Panc1 (cell line): ENCODE measurements at regions not wholly inside any gene's neighbourhood (a gene's known extent, or its start where the extent isn't known, plus 50 kb on each side); places are given as distances from the start of the nearest gene placed in this dataset.

ENCODE experiments used
- POLR2AphosphoS5 ChIP-seq: IDR thresholded peaks from 2 replicates; pipeline ENCODE4 v1.6.1; 2012; ENCODE audit warnings: mild to moderate bottlenecking, low read depth, low read length, moderate library complexity
- TF ChIP-seq, protein P1 (sequence below): fragments of 450-650 bp; IDR thresholded peaks from 2 replicates; pipeline ENCODE4 v1.5.1; 2017; ENCODE audit warnings: mild to moderate bottlenecking
- TF ChIP-seq, protein P2 (sequence below), 2 experiments: IDR thresholded peaks; 2 replicates each; pipeline ENCODE4 v1.6.1; 2011 to 2012; ENCODE audit warnings: low read depth in 2 of 2, control low read depth in 1 of 2, low read length in 1 of 2, mild to moderate bottlenecking in 1 of 2, moderate library complexity in 1 of 2; ENCODE audit not compliant: insufficient read depth in 1 of 2

DNA sequence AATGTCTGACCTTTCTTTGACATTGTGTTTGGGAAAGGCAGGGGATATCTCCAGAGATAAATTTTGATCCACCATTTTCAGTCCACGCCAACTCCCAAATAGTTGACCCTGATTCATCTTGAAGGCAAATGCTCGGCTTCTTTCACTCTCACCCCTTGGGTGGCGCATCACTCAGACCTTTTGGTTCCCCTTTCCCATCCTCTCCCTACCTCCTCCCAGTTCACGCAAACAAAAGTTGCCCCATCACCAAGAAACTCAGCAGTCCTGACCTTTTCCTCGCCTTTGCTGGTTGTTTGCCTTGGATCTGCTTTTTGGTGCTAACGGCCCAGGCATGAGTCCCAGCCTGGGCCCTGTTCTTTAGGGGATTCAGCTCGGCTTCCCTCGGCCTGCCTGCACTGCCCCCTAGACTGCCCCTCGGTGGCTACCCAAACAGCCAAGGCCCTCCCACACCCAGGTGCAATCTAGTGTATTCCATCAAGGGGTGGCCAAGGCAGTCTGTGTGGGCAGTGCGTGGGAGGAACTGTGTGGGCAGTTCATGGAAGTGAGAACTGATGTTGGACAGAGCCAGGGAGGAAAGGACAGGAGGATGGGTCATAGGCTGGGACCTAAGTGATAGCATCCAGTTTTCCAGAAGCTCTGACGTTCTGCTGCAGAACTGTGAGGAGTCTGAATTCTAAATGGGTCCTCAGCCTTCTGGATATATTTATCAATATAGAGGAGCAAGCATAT, 255.7 kb downstream of the DLEU7 start:
- TF ChIP-seq, protein P1, sequence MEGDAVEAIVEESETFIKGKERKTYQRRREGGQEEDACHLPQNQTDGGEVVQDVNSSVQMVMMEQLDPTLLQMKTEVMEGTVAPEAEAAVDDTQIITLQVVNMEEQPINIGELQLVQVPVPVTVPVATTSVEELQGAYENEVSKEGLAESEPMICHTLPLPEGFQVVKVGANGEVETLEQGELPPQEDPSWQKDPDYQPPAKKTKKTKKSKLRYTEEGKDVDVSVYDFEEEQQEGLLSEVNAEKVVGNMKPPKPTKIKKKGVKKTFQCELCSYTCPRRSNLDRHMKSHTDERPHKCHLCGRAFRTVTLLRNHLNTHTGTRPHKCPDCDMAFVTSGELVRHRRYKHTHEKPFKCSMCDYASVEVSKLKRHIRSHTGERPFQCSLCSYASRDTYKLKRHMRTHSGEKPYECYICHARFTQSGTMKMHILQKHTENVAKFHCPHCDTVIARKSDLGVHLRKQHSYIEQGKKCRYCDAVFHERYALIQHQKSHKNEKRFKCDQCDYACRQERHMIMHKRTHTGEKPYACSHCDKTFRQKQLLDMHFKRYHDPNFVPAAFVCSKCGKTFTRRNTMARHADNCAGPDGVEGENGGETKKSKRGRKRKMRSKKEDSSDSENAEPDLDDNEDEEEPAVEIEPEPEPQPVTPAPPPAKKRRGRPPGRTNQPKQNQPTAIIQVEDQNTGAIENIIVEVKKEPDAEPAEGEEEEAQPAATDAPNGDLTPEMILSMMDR, result no peak
- TF ChIP-seq POLR2AphosphoS5, result no peak
- TF ChIP-seq, protein P2, sequence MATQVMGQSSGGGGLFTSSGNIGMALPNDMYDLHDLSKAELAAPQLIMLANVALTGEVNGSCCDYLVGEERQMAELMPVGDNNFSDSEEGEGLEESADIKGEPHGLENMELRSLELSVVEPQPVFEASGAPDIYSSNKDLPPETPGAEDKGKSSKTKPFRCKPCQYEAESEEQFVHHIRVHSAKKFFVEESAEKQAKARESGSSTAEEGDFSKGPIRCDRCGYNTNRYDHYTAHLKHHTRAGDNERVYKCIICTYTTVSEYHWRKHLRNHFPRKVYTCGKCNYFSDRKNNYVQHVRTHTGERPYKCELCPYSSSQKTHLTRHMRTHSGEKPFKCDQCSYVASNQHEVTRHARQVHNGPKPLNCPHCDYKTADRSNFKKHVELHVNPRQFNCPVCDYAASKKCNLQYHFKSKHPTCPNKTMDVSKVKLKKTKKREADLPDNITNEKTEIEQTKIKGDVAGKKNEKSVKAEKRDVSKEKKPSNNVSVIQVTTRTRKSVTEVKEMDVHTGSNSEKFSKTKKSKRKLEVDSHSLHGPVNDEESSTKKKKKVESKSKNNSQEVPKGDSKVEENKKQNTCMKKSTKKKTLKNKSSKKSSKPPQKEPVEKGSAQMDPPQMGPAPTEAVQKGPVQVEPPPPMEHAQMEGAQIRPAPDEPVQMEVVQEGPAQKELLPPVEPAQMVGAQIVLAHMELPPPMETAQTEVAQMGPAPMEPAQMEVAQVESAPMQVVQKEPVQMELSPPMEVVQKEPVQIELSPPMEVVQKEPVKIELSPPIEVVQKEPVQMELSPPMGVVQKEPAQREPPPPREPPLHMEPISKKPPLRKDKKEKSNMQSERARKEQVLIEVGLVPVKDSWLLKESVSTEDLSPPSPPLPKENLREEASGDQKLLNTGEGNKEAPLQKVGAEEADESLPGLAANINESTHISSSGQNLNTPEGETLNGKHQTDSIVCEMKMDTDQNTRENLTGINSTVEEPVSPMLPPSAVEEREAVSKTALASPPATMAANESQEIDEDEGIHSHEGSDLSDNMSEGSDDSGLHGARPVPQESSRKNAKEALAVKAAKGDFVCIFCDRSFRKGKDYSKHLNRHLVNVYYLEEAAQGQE (IDR thresholded peaks at IDR 0.05; ENCODE audit: insufficient read depth in 1 of 2, low read depth in 2 of 2, low read length in 1 of 2), result no peak
